GM20000 (cell line): ENCODE measurements at regions not wholly inside any gene's neighbourhood (a gene's known extent, or its start where the extent isn't known, plus 50 kb on each side); places are given as distances from the start of the nearest gene placed in this dataset.

Experiments used
- DNase-seq: peaks from one replicate; pipeline ENCODE4 v3.0.0; 2012; ENCODE audit warnings: low spot score
- CTCF ChIP-seq: IDR thresholded peaks from 2 replicates; pipeline ENCODE4 v1.5.1; 2012; ENCODE audit warnings: mild to moderate bottlenecking, control low read depth; ENCODE audit errors: extremely low read depth, missing control alignments

DNA sequence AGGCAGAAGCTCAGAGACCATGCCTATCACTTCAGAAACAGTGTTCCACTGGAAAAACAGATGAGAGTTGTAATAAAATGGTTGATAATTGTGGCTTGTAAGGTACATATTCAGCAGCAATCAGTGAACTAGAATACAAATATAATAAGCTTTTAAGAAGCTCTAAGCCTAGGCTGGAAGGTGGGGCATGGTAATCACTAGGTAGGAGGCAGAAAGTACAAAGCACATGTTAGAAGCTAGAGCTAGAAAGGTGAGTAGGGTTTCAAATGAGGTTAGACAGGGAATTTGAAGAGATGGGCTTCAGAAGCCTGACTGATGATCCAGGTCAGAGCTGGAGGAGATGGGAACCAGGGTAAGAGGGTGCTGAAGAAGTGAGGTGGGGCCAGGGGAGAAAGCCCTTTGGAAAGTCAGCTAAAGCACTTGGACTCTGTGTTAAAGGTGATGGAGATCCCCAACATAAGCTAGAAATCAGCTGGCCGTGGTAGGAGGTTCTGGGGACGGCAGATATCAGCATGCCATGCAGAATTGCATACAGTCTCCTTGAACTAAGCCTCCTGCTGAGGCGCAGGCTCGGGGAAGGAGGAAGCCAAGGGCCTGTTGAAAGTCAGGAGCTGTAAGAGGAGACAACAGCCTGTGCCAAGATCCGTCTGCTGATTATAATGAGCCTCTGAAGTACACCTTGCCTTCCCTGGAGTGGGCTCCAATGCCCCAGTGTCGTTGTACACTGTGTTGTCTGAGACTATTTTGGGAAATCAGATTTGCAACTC, 659.4 kb downstream of the BCL11B start:
- DNase-seq = no peak
- TF ChIP-seq CTCF = no peak

DNA sequence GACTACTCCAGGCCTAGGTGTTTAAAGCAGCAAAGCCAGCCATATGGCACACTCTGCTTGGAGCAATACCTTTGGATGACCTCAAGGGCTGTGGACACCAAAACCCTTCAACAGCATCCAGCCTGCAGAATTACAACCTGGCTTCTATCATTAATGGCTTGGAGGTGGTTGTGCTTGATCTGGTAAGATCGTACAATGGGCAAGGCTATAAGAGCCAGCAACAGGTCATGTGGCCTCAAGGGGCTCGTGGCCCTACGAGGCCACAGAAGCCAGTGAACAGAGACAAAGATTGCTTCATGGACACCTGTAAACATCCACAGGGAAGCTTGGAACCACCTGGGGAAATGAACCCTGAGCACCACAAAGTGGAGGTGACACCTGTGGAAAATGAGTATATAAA, 657.3 kb downstream of the BCL11B start:
- DNase-seq = no peak
- TF ChIP-seq CTCF = no peak

DNA sequence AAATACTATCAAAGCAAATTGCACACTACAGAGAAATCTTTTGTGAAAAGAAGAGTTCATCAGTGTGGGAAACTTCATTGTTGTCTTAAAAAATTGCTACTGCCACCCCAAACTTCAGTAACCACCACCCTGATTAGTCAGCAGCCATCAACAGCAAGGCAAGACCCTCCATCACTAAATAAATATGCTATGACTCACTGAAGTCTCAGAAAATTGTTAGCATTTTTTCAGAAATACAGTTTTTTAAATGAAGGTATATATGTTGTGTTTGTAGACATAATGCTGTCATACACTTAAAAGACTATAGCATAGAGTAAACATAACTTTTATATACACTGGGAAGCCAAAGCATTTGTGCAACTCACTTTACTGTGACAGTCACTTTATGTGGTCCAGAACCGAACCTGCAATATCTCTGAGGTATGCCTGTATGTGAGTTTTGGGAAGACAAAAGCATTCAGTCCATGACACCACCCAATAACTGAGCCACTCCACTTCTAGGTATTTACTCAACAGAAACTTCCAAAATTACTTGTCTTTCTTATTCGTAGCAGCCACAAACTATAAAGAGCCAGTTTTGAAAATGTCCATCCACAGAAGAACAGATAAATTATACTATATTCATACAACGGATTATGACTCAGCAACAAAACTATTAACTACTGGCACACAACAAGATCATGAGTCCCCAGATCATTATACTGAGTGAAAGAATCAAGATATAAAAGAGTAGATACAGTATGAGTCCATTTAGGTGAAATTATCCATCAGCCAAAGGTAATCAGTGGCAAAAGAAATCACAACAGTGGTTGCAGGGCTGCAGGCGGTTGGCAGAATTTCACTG, 649.6 kb downstream of the BCL11B start:
- TF ChIP-seq CTCF = no peak
- no peak for DNase-seq

GRCh38 chr14:98623788-98624415, 648.1 kb downstream of the BCL11B start:
- no peak for DNase-seq
- no peak for TF ChIP-seq CTCF

GRCh38 chr14:98633380-98633779, 638.6 kb downstream of the BCL11B start:
- no peak for DNase-seq
- no peak for TF ChIP-seq CTCF

DNA sequence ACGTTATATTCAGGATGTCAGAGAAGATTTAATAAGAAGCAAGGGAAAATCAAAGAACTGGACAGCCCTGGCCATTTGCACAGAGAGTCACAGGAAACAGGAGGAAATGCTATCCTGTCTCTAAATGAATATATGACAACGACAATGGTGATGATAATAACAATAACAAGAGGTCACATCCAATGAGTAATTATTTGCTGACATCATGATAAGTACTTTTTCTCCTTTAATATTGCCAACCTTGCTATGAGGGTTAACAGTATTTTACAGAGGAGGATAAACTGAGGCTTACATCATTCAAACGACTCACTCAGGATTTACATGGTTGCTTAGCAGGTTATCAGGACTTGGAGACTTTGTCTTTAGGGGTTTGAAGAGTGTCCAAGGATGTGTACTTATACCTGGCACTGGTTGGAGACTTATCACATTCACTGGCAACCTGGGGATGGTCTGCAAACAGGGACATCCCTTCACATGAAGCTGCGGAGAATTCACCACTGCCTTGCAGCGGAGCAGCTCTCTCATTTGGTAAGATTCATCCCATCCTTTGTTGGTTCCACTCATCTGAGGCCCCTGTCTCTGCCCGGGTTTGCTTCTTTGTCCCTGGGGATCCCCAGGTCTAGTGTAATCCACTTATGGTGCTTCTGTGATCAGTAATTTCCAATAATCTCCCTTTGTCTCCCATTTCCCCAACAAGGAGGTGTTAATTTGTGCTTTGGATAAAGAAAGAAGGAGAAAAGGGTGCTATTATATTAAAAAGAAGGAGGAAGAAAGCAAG, 637.8 kb downstream of the BCL11B start:
- no peak for TF ChIP-seq CTCF
- no peak for DNase-seq
